B cell (primary cell): ENCODE measurements at regions not wholly inside any gene's neighbourhood (a gene's known extent, or its start where the extent isn't known, plus 50 kb on each side); places are given as distances from the start of the nearest gene placed in this dataset.

Experiments used
- ATAC-seq: fragments of 200-7000 bp; cut with Tn5 transposase; one replicate; pipeline ENCODE4 v1.10.0; 2021; ENCODE audit warnings: low read depth, mild to moderate bottlenecking, moderate number of reproducible peaks, moderate library complexity
- CTCF ChIA-PET: fragments of 350-600 bp; sonication (Branson Sonifier 250); formaldehyde crosslinking; loops from one replicate; lab custom pipeline; 2021; ENCODE audit warnings: antibody characterized with exemption, inconsistent platforms; lab: Charles Lee
- POLR2A ChIA-PET: fragments of 350-600 bp; sonication (Branson Sonifier 250); formaldehyde crosslinking; loops from one replicate; lab custom pipeline; 2021; ENCODE audit warnings: antibody characterized with exemption; lab: Charles Lee
- DNase-seq: peaks from one replicate; pipeline ENCODE4 v3.0.0; 2013
- H2AFZ ChIP-seq: 2 replicates; pipeline ENCODE4 v1.6.1; 2012; ENCODE audit warnings: mild to moderate bottlenecking, low read depth, low read length; ENCODE audit not compliant: insufficient read depth, poor library complexity, severe bottlenecking
- H3K27ac ChIP-seq, 2 donors: 1 replicate in 1 of 2; 2 replicates in 1 of 2; pipeline ENCODE4 v1.5.1; 2012 to 2013; ENCODE audit warnings: low read length in 2 of 2, mild to moderate bottlenecking in 2 of 2, moderate library complexity in 1 of 2
- H3K27me3 ChIP-seq, 4 experiments: fragments of 200-600 bp in 1 of 4; sonication (generic) in 1 of 4; replicated peaks in 1 of 4; 1 replicate in 2 of 4; 2 replicates in 2 of 4; pipeline versions ENCODE4 v1.6.1 to v1.7.0; 2013 to 2016; ENCODE audit warnings: low read length in 3 of 4, mild to moderate bottlenecking in 2 of 4, mixed read lengths in 1 of 4, moderate library complexity in 1 of 4; ENCODE audit not compliant: insufficient read depth in 4 of 4, control insufficient read depth in 3 of 4; ENCODE audit errors: control extremely low read depth in 1 of 4
- H3K36me3 ChIP-seq, 2 experiments: replicated peaks in 1 of 2; 1 replicate in 1 of 2; 2 replicates in 1 of 2; pipeline versions ENCODE4 v1.6.1 to v1.7.1; 2013; ENCODE audit warnings: low read length in 1 of 2; ENCODE audit not compliant: insufficient read depth in 2 of 2, control insufficient read depth in 1 of 2; ENCODE audit errors: control extremely low read depth in 1 of 2, extremely low read depth in 1 of 2
- H3K4me1 ChIP-seq, 2 donors: fragments of 200-600 bp in 1 of 2; sonication (generic) in 1 of 2; 1 replicate in 1 of 2; 2 replicates in 1 of 2; pipeline versions ENCODE4 v1.5.1 to v1.6.1; 2013 to 2017; ENCODE audit warnings: low read length in 2 of 2; ENCODE audit not compliant: control insufficient read depth in 2 of 2, insufficient read depth in 2 of 2
- H3K4me2 ChIP-seq: replicated peaks from 2 replicates; pipeline ENCODE3; 2012; ENCODE audit warnings: mild to moderate bottlenecking, low read depth, low read length; ENCODE audit not compliant: poor library complexity, severe bottlenecking
- H3K4me3 ChIP-seq, 5 experiments: fragments of 200-600 bp in 1 of 5; sonication (generic) in 1 of 5; 1 replicate in 3 of 5; 2 replicates in 2 of 5; pipeline versions ENCODE4 v1.5.1 to v1.7.0; 2011 to 2016; ENCODE audit warnings: low read length in 4 of 5, mild to moderate bottlenecking in 4 of 5, low read depth in 2 of 5, control low read depth in 1 of 5, moderate library complexity in 1 of 5; ENCODE audit not compliant: insufficient read depth in 1 of 5; ENCODE audit errors: control extremely low read depth in 1 of 5, extremely low read depth in 1 of 5
- H3K79me2 ChIP-seq: fragments of 200-600 bp; sonication (generic); one replicate; pipeline ENCODE4 v1.6.0; 2016; ENCODE audit warnings: low read length; ENCODE audit not compliant: control insufficient read depth, insufficient read depth
- H3K9ac ChIP-seq: fragments of 200-600 bp; sonication (generic); 2 replicates; pipeline ENCODE4 v1.6.1; 2017; ENCODE audit warnings: mild to moderate bottlenecking, low read length, moderate library complexity
- H3K9me3 ChIP-seq, 3 donors: one replicate each; pipeline versions ENCODE4 v1.6.1 to v1.7.1; 2013; ENCODE audit warnings: low read length in 2 of 3; ENCODE audit not compliant: control insufficient read depth in 2 of 3, insufficient read depth in 1 of 3; ENCODE audit errors: control extremely low read depth in 1 of 3
- H4K20me1 ChIP-seq: 2 replicates; pipeline ENCODE4 v1.6.0; 2012; ENCODE audit warnings: mild to moderate bottlenecking, low read length; ENCODE audit not compliant: insufficient read depth, control insufficient read depth, poor library complexity, severe bottlenecking
- H3K27ac Mint-ChIP-seq: one replicate; pipeline ENCODE4 v1.8.0; 2021; ENCODE audit warnings: mixed read lengths
- H3K27me3 Mint-ChIP-seq: one replicate; pipeline ENCODE4 v1.8.0; 2021; ENCODE audit warnings: mixed read lengths
- H3K4me1 Mint-ChIP-seq: one replicate; pipeline ENCODE4 v1.8.0; 2021; ENCODE audit warnings: mixed read lengths
- H3K4me3 Mint-ChIP-seq: one replicate; pipeline ENCODE4 v1.8.0; 2021; ENCODE audit warnings: mixed read lengths
- H3K9me3 Mint-ChIP-seq: one replicate; pipeline ENCODE4 v1.8.0; 2022; ENCODE audit warnings: mixed read lengths; ENCODE audit not compliant: insufficient read depth
- EZH2 ChIP-seq: IDR thresholded peaks from 2 replicates; pipeline ENCODE4 v1.6.1; 2012; ENCODE audit warnings: borderline replicate concordance, low read depth, mild to moderate bottlenecking, moderate library complexity, low read length; ENCODE audit not compliant: insufficient read depth, poor library complexity, severe bottlenecking
- WGBS: methylation state at CpG from one replicate; pipeline ENCODE4 v1.1.5; 2013; ENCODE audit warnings: missing lambda C conversion rate; ENCODE audit not compliant: insufficient coverage; 5-methylcytosine and 5-hydroxymethylcytosine counted together
- intact Hi-C: fragments of 100-400 bp; cut with micrococcal nuclease; formaldehyde crosslinking; loops from one replicate; pipeline ENCODE4 v1.10.0; 2022
- TF ChIP-seq, protein P1 (sequence below): fragments of 200-600 bp; IDR thresholded peaks from one replicate; pipeline ENCODE4 v1.8.0; 2022; ENCODE audit warnings: antibody characterized with exemption, mild to moderate bottlenecking

DNA sequence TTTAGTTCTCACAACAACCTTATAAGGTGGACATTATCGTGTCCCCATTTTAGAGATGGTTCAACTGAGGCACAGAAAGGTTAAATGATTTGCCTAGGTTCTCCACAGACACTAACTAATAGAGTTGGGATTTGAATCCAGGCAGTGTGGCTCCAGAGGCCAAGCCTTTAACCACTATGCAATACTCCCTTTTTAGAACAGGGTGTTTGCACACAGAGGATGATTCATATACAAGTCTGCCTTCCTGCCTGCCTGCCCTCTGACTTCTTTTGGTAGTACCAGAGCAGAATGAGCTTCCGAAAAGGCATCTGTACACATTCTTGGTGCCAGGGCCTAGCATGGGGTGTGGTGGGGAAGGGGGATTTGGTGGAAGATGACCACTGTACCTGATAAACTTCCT is 150.8 kb upstream of the ARHGEF9 start:
- no peak overlapping the region for H3K4me2 ChIP-seq
- no peaks in the 10 kb centered on the region for H3K36me3 ChIP-seq
- no peak overlapping the region for H3K4me3 Mint-ChIP-seq
- intact Hi-C loops, result no loop called here
- no peaks in the 10 kb centered on the region for H4K20me1 ChIP-seq
- DNase-seq (no peak), ATAC-seq (no peak)
- H3K27ac ChIP-seq, result no peak overlapping the region
- no peak overlapping the region for H3K27ac Mint-ChIP-seq
- no peaks in the 10 kb centered on the region for H3K27me3 ChIP-seq
- H2AFZ ChIP-seq, result no peak overlapping the region
- CTCF ChIA-PET, result no interaction called here
- no peak overlapping the region for H3K9ac ChIP-seq
- no peaks in the 10 kb centered on the region for H3K79me2 ChIP-seq
- POLR2A ChIA-PET, result no interaction called here
- no peak overlapping the region for H3K4me3 ChIP-seq
- H3K4me1 Mint-ChIP-seq, result no peaks in the 10 kb centered on the region
- H3K4me1 ChIP-seq, result no peaks in the 10 kb centered on the region
- peaks cover 0 to 7% (median 0%) of the 10 kb centered on the region in 3 donors for H3K9me3 ChIP-seq
- H3K27me3 Mint-ChIP-seq, result no peaks in the 10 kb centered on the region
- no peaks in the 10 kb centered on the region for H3K9me3 Mint-ChIP-seq
- WGBS, result no CpG with 5 or more reads among the region's 2 CpGs
- no peak for TF ChIP-seq EZH2
- TF ChIP-seq, protein P1, sequence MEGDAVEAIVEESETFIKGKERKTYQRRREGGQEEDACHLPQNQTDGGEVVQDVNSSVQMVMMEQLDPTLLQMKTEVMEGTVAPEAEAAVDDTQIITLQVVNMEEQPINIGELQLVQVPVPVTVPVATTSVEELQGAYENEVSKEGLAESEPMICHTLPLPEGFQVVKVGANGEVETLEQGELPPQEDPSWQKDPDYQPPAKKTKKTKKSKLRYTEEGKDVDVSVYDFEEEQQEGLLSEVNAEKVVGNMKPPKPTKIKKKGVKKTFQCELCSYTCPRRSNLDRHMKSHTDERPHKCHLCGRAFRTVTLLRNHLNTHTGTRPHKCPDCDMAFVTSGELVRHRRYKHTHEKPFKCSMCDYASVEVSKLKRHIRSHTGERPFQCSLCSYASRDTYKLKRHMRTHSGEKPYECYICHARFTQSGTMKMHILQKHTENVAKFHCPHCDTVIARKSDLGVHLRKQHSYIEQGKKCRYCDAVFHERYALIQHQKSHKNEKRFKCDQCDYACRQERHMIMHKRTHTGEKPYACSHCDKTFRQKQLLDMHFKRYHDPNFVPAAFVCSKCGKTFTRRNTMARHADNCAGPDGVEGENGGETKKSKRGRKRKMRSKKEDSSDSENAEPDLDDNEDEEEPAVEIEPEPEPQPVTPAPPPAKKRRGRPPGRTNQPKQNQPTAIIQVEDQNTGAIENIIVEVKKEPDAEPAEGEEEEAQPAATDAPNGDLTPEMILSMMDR, result no peak

GRCh38 chrX:63934791-63935190 is 149.8 kb upstream of the ARHGEF9 start:
- Mint-ChIP-seq H3K4me3 (no peak overlapping the region), H3K4me1 (no peaks in the 10 kb centered on the region), H3K9me3 (no peaks in the 10 kb centered on the region), H3K27me3 (no peaks in the 10 kb centered on the region), H3K27ac (no peak overlapping the region)
- no peak for TF ChIP-seq EZH2
- TF ChIP-seq, protein P1, result no peak
- no peak overlapping the region for H3K4me3 ChIP-seq
- H3K9ac ChIP-seq, result no peak overlapping the region
- H2AFZ ChIP-seq, result no peak overlapping the region
- H3K4me1 ChIP-seq, result no peaks in the 10 kb centered on the region
- H3K27me3 ChIP-seq, result no peaks in the 10 kb centered on the region
- POLR2A ChIA-PET, result no interaction called here
- H4K20me1 ChIP-seq, result no peaks in the 10 kb centered on the region
- H3K27ac ChIP-seq, result no peak overlapping the region
- no peaks in the 10 kb centered on the region for H3K79me2 ChIP-seq
- intact Hi-C loops, result no loop called here
- ATAC-seq (no peak), DNase-seq (no peak)
- peaks cover 0 to 7% (median 0%) of the 10 kb centered on the region in 3 donors for H3K9me3 ChIP-seq
- CTCF ChIA-PET, result no interaction called here
- H3K36me3 ChIP-seq, result no peaks in the 10 kb centered on the region
- 100% methylated on average over 1 of the region's 3 CpGs for WGBS
- H3K4me2 ChIP-seq, result no peak overlapping the region
